HL-60 (cell line): ENCODE measurements at regions not wholly inside any gene's neighbourhood (a gene's known extent, or its start where the extent isn't known, plus 50 kb on each side); places are given as distances from the start of the nearest gene placed in this dataset.
A peak's percentile ranks its signal among the peaks of the same experiment; 100 is the strongest.

Experiments used
- CTCF ChIP-seq: IDR thresholded peaks from one replicate; pipeline ENCODE4 v1.5.1; 2011; ENCODE audit warnings: low read length, control low read depth, inconsistent platforms; ENCODE audit not compliant: insufficient read depth
- GABPA ChIP-seq: IDR thresholded peaks from 2 replicates; pipeline ENCODE4 v1.6.1; 2012; ENCODE audit warnings: low read depth
- POLR2AphosphoS5 ChIP-seq: IDR thresholded peaks from 2 replicates; pipeline ENCODE4 v1.6.1; 2012; ENCODE audit warnings: low read depth
- REST ChIP-seq: IDR thresholded peaks from 2 replicates; pipeline ENCODE4 v1.6.1; 2012; ENCODE audit warnings: low read depth; ENCODE audit not compliant: insufficient replicate concordance
- SPI1 ChIP-seq: IDR thresholded peaks from 2 replicates; pipeline ENCODE4 v1.6.1; 2012; ENCODE audit warnings: low read depth, mild to moderate bottlenecking, borderline replicate concordance

GRCh38 chr5:136424835-136425584 lies 59.7 kb upstream of the TRPC7 start:
- TF ChIP-seq CTCF (peak; percentile 84), POLR2AphosphoS5 (no peak), REST (no peak), SPI1 (no peak), GABPA (no peak)
